T-helper 22 cell (primary cell): ENCODE measurements at regions not wholly inside any gene's neighbourhood (a gene's known extent, or its start where the extent isn't known, plus 50 kb on each side); places are given as distances from the start of the nearest gene placed in this dataset.

Experiments used
- DNase-seq: peaks from one replicate; pipeline ENCODE4 v3.0.0-alpha.2; 2020; ENCODE audit warnings: low read depth

- DNase-seq = no peak
Measured at GRCh38 chr12:93015871-93016751, 87.0 kb upstream of the EEA1 start.

GRCh38 chr12:93016752-93017350, 87.8 kb upstream of the EEA1 start:
- DNase-seq = no peak

GRCh38 chr12:93018610-93019009, 89.5 kb upstream of the EEA1 start:
- DNase-seq = no peak

DNA sequence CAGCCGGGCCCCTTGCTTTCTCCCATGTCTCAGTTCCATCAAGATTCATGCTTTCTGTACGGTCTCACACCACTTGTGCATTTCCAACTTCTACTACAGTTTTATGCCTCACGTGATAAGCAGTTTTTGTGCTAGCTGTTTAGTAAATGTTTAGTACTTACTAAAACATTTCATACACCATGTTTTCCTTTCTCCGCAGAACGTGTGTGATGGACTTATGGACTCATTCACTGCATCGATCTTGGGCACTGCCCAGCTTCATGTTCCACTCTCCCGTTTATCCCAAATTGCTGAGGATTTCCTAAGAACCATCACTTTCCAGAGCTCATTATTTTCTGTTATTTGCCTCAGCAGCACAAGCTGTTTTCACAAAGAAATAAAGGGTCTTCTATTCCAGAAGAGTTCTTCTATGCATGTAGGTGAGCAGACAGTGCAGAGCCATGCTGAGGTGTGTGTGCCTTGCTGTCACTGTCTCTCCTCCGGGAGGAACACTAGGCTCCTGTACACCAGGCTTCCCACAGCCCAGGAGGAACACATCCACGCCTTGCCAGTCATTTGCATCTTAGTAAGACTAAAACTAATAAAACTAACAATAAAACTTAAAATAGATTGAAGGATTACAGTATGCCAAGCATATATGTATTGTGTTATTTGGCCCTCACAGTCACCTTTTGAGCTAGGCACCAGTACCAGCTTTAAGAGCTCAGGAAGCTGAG, 90.3 kb upstream of the EEA1 start:
- DNase-seq = no peak

GRCh38 chr12:93019975-93020630, 91.0 kb upstream of the EEA1 start:
- no peak for DNase-seq

- no peak for DNase-seq
Measured at GRCh38 chr12:93020631-93021597, 91.8 kb upstream of the EEA1 start.

DNA sequence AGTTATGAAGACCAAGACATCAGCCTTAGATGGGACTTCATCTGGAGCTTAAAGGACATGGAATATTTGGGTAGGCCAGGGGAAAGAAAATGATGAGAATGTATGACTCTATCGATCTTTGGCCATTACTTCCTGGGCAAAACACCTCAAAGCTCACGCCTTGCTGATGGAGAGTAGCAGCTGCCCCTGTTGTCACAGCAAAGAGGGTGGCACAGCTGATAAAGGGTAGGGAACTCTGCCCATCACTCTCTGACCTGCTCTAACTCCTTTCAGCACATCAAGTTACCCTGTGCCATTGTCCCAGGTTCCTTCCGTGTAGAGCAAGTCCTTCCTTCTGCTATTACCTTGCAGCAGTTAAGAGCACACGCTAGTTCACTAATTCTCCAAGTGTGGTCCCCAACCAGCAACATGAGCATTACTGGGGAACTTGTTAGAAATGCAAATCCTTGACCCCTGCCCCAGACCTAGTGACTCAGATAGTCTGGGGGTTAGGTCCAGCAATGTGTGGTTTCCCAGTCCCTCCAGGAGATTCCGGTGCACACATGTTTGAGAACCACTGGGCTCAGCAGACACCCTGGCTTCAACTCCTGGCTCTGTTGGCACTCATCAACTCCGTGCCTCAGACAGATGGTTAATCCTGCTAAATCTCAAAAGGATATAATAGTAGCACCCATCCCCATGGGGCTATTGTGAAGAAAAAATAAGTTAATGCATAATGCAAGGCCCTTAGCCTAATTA, 93.7 kb upstream of the EEA1 start:
- DNase-seq = no peak

- DNase-seq = no peak
Measured at GRCh38 chr12:93025145-93026103, 96.3 kb upstream of the EEA1 start.

DNA sequence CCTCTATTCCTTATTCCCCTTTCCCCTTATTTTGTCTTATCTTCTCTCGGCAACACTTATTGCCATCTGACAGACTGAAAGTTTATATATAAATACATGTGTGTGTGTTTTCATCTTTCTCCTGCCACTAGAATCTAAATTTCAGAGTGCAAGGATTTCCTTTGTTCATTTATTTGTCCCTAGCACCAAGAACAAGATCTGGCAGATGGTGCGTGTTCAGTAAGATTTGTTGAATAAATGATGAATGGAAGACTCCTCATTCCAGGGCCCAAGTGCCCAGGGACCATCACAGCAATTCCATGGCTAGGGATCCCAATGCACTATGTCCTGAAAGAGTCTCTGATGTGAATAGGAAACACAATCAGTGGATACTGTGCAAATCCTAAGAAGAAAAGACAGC, 97.9 kb upstream of the EEA1 start:
- no peak for DNase-seq

DNA sequence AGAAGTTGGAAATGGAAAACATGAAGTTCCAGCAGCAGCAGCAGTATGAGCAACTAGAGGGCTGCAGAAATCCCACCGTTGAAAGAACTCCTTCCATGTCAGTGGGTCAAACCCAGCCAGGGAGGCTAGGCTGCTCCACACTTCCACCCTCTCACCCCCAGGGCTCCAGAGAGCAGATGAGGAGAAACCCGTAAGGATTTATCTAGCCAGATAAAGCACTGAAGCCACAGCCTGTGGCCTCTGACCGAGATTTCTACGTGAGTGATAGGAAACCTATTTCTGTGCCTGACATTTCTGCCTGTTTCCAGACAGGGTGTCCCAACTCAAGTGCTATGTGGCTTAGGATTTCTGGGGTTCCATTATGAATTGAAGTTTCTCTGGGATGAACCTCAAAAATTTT, 100.0 kb upstream of the EEA1 start:
- DNase-seq = no peak

- no peak for DNase-seq
Measured at GRCh38 chr12:93031028-93031427, 101.9 kb upstream of the EEA1 start.

DNA sequence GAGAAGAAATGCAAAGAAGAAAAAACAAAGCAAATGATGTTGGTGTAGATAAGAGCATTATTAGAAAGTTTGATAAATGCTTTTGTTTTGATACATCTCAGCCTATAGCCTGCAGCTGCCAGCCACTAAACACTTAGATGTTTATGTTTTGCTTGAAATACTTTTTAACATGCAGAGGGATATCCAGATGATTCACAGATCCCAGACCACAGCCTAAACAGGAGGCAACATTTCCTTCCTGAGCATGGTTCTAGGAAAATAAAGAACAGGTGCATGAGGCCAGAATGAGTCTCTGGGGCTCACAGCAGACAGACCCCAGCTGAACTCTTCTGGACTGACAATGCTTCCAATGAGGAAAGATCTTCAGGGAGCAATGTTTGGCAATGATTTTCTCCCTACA, 103.7 kb upstream of the EEA1 start:
- no peak for DNase-seq

DNA sequence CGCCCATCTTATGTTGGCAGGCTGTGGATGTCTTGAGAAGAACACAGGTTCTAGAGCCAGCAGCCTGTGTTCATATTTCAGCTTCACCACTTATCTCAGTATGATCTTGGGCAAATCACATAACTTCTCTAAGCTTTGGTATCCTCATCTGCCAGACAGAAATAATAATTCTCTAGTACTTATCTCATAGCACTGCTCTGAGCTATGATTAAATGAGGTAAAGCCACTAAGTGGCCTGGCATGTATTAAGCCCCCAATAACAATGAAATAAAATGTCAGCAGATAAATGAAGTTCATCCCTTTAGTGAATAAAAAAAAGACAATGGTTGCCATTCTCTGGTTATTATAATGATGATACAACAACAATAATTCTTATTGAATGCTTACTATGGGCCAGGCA, 104.9 kb upstream of the EEA1 start:
- no peak for DNase-seq

GRCh38 chr12:93039062-93039461, 110.0 kb upstream of the EEA1 start:
- no peak for DNase-seq

DNA sequence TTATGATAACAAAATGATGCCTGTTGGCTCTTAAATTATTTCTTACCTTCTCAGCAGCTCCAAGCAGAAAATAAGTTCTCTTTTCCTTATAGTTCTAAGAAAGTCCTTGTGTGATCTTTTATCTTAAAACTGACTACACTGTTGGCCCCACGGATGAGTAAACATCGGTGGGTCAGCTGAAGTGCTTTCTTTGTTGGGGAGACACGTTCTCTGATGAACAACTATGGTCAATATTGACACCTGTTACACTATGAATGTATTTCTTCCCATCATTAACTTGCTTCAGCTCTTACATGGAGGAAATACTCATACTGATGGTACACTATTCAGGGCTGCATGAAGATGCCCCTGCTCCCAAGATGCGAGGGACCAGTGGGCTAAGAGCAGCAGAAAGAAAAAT, 110.8 kb upstream of the EEA1 start:
- DNase-seq = no peak

DNA sequence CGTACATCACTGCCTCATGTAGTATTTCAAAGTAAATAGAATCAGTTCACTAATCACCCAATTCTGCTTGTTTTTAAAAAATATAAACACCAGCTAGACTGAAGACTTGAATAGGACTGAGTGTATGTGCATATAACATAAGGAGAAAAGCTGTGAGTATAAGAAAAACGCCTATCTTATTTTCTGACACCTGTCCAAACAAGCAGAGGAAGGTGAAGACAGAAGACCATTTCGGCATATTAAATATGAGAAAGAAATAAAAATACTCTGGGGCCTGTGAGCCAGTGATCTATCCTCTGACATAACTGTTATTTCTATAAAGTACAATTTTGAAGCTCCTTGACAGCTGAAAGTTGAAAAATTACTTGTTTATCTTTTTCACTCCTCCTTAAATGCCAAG, 111.3 kb upstream of the EEA1 start:
- no peak for DNase-seq

- DNase-seq = no peak
Measured at GRCh38 chr12:93041416-93041815, 112.3 kb upstream of the EEA1 start.

DNA sequence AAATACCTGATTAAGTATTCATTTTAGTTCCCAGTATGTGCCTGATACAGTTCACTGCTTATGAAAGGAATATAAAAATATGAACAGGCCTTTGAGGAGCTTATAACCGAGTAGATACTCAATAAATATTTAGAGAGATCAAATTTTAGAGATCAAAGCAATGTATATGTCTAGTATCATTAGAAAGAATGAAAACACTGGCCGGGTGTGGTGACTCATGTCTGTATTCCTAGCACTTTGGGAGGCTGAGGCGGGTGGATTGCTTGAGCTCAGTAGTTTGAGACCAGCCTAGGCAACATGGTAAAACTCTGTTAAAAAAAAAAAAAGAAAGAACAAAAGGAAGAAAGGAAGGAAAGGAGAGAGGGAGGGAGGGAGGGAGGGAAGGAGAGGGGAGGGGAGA, 113.2 kb upstream of the EEA1 start:
- no peak for DNase-seq

DNA sequence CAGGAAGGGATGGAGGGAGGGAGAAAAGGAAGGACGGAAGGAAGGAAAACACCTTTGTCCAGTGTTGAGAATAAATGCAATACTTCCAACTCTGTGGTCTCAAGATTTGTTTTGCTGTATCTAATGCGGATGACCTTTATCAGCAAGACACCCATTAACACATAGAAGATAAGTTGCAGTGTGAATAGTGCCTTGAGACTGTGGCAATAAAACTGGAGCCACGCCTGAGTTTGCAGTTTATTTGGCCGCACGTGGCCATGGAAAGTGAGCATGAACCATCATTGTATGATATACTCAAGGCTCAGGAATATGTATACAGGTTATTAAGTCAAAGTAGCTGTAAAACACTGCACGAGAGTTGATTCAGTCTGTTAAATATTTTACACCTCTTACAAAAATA, 113.6 kb upstream of the EEA1 start:
- DNase-seq = no peak
